ENCODE measurements at regions not wholly inside any gene's neighbourhood (a gene's known extent, or its start where the extent isn't known, plus 50 kb on each side); places are given as distances from the start of the nearest gene placed in this dataset.

DNA sequence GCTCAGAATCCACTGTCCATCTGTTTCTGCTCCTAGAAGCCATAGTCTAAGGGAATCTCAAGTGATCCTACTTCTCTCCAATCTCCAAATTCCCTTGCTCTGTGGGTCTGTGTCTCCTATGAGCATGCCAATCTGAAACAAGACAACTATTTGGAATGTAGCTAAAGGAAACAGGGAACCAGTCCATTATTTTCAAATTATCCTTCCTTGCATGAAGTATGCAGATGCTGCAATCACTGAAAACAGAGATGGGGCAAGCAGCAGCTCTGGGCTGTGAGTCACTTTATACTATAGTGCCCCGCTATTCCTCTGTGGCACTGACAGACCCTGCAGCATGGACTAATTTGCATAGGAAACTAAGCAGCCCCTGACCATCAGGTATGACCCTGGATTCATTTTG, 76.9 kb upstream of the PRSS58 start:
- H3K27ac ChIP-seq, result no peak overlapping the region
- H3K4me1 ChIP-seq (ENCODE audit: control insufficient read depth in 1 of 2, insufficient read depth in 1 of 2, low read depth in 1 of 2, low read length in 1 of 2), result no peaks in the 10 kb centered on the region
- no peaks in the 10 kb centered on the region for H3K27me3 ChIP-seq
- no peaks in the 10 kb centered on the region for H3K36me3 ChIP-seq
- H3K9me3 ChIP-seq, result no peaks in the 10 kb centered on the region
- TF ChIP-seq, protein P1, sequence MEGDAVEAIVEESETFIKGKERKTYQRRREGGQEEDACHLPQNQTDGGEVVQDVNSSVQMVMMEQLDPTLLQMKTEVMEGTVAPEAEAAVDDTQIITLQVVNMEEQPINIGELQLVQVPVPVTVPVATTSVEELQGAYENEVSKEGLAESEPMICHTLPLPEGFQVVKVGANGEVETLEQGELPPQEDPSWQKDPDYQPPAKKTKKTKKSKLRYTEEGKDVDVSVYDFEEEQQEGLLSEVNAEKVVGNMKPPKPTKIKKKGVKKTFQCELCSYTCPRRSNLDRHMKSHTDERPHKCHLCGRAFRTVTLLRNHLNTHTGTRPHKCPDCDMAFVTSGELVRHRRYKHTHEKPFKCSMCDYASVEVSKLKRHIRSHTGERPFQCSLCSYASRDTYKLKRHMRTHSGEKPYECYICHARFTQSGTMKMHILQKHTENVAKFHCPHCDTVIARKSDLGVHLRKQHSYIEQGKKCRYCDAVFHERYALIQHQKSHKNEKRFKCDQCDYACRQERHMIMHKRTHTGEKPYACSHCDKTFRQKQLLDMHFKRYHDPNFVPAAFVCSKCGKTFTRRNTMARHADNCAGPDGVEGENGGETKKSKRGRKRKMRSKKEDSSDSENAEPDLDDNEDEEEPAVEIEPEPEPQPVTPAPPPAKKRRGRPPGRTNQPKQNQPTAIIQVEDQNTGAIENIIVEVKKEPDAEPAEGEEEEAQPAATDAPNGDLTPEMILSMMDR (IDR thresholded peaks at IDR 0.05), result no peak
- H3K4me3 ChIP-seq (ENCODE audit: low read depth in 1 of 2, low read length in 1 of 2), result no peak overlapping the region

DNA sequence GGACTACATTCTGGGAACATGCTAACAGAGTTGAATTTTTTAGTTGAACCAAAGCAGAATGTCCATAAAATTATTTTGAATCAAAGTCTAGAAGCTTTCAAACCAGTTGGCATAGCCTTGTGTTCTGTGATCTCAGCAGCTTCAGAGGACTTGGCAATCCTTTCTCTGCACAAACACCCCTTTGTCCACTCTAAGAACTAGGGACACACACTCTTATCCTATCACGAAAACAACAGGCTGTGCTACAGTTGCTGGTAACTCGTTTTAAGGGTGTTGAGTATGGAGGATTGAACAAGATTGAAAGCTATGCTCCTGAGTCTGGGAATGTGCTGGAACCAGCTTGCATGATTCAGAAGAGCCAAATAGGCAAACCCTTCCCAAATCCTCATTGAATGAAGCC, 76.4 kb upstream of the PRSS58 start:
- no peaks in the 10 kb centered on the region for H3K36me3 ChIP-seq
- no peaks in the 10 kb centered on the region for H3K9me3 ChIP-seq
- TF ChIP-seq, protein P1 (IDR thresholded peaks at IDR 0.05), result no peak
- no peak overlapping the region for H3K4me3 ChIP-seq (ENCODE audit: low read depth in 1 of 2, low read length in 1 of 2)
- H3K27ac ChIP-seq, result no peak overlapping the region
- H3K27me3 ChIP-seq, result no peaks in the 10 kb centered on the region
- H3K4me1 ChIP-seq (ENCODE audit: control insufficient read depth in 1 of 2, insufficient read depth in 1 of 2, low read depth in 1 of 2, low read length in 1 of 2), result no peaks in the 10 kb centered on the region

DNA sequence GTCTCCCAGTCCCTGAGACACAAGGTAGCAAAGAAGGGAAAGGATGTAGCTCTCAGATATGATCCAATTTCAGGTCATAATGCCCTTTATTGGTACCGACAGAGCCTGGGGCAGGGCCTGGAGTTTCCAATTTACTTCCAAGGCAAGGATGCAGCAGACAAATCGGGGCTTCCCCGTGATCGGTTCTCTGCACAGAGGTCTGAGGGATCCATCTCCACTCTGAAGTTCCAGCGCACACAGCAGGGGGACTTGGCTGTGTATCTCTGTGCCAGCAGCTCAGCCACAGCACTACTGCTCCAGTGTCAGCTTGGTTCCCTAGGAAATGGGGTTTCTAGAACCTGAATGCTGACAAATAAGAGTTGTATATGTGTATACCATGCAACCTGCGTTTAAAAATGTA, 74.6 kb upstream of the PRSS58 start:
- H3K9me3 ChIP-seq, result no peaks in the 10 kb centered on the region
- no peaks in the 10 kb centered on the region for H3K27me3 ChIP-seq
- H3K4me1 ChIP-seq (ENCODE audit: control insufficient read depth in 1 of 2, insufficient read depth in 1 of 2, low read depth in 1 of 2, low read length in 1 of 2), result no peaks in the 10 kb centered on the region
- no peak overlapping the region for H3K4me3 ChIP-seq (ENCODE audit: low read depth in 1 of 2, low read length in 1 of 2)
- TF ChIP-seq, protein P1 (IDR thresholded peaks at IDR 0.05), result no peak
- no peaks in the 10 kb centered on the region for H3K36me3 ChIP-seq
- H3K27ac ChIP-seq, result no peak overlapping the region

DNA sequence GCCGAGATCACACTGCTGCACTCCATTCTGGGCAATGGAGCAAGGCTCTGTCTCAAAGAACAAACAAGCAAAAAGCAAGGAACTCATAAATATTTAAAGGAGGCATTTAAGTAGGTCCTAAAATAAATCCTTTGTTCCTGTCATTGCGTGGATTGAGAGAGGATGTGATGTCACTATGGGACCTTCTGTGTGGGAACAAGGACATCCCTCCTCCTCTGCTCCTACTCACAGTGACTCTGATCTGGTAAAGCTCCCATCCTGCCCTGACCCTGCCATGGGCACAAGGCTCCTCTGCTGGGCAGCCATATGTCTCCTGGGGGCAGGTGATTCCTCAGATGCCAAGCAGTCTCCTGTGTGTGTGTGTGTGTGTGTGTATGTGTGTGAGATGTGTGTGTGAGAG, 74.1 kb upstream of the PRSS58 start:
- Histone ChIP-seq H3K4me3 (ENCODE audit: low read depth in 1 of 2, low read length in 1 of 2) (no peak overlapping the region), H3K4me1 (ENCODE audit: control insufficient read depth in 1 of 2, insufficient read depth in 1 of 2, low read depth in 1 of 2, low read length in 1 of 2) (no peaks in the 10 kb centered on the region), H3K36me3 (no peaks in the 10 kb centered on the region), H3K27me3 (no peaks in the 10 kb centered on the region), H3K27ac (no peak overlapping the region), H3K9me3 (no peaks in the 10 kb centered on the region)
- TF ChIP-seq, protein P1 (IDR thresholded peaks at IDR 0.05), result no peak

DNA sequence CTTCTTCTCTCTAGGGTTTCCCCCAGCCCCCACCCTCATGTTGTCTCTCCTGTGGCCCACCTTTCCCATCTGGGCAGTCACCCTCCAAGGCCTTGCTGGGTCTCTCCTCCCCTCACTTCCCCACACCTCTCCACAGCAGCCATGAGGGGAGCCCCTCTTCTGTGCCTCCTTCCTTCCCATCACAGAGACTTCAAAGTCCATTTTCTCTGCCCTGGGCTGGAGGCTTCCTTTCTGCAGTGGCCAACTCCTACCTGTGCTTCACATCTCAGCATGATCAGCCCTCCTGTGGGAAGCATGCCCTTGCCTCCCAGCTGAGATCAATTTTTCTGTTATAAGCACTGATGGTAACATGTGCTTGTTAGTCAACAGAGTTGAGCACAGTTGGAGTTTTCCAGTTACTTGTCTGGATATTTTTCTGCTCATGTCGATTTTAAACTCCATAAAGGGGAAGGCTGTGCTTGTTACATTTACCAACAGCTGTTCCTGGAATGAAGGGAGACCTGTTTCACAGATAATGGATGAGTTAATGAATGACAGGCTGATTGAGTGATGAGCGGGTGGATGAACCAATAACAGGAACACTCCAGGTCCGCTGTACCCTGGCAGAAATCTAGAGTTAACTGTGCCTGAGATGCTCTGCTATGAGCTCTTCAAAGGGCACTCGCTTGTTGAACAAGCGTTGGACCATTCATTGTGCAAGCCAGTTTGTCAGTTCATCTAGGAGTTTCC, 71.4 kb upstream of the PRSS58 start:
- Histone ChIP-seq H3K27me3 (no peaks in the 10 kb centered on the region), H3K36me3 (no peaks in the 10 kb centered on the region), H3K27ac (no peak overlapping the region), H3K4me3 (ENCODE audit: low read depth in 1 of 2, low read length in 1 of 2) (no peak overlapping the region), H3K4me1 (ENCODE audit: control insufficient read depth in 1 of 2, insufficient read depth in 1 of 2, low read depth in 1 of 2, low read length in 1 of 2) (no peaks in the 10 kb centered on the region), H3K9me3 (no peaks in the 10 kb centered on the region)
- TF ChIP-seq, protein P1 (IDR thresholded peaks at IDR 0.05), result no peak

Data from neutrophil (primary cell).